Skeletal muscle tissue (tissue), 3 donors: ENCODE measurements at regions not wholly inside any gene's neighbourhood (a gene's known extent, or its start where the extent isn't known, plus 50 kb on each side); places are given as distances from the start of the nearest gene placed in this dataset.

ENCODE experiments used
- H3K27ac ChIP-seq: one replicate; pipeline ENCODE4 v1.7.0; 2013; ENCODE audit warnings: mild to moderate bottlenecking, low read depth, low read length, inconsistent platforms
- H3K27me3 ChIP-seq, 3 donors: one replicate each; pipeline ENCODE4 v1.7.0; 2013; ENCODE audit warnings: low read length in 3 of 3; ENCODE audit not compliant: control insufficient read depth in 3 of 3, insufficient read depth in 3 of 3
- H3K36me3 ChIP-seq, 3 donors: one replicate each; pipeline ENCODE4 v1.7.0; 2013; ENCODE audit warnings: low read length in 3 of 3; ENCODE audit not compliant: control insufficient read depth in 3 of 3, insufficient read depth in 3 of 3
- H3K4me1 ChIP-seq, 3 donors: one replicate each; pipeline ENCODE4 v1.7.0; 2013; ENCODE audit warnings: low read length in 3 of 3, mild to moderate bottlenecking in 3 of 3; ENCODE audit not compliant: control insufficient read depth in 3 of 3, insufficient read depth in 3 of 3
- H3K4me3 ChIP-seq, 3 donors: one replicate each; pipeline ENCODE4 v1.7.0; 2013; ENCODE audit warnings: low read length in 3 of 3
- H3K9ac ChIP-seq, 3 donors: one replicate each; pipeline ENCODE4 v1.7.0; 2013; ENCODE audit warnings: low read length in 3 of 3, mild to moderate bottlenecking in 3 of 3, moderate library complexity in 2 of 3, low read depth in 1 of 3
- H3K9me3 ChIP-seq, 3 donors: one replicate each; pipeline ENCODE4 v1.7.0; 2013; ENCODE audit warnings: low read length in 3 of 3; ENCODE audit not compliant: control insufficient read depth in 3 of 3
- donor health status: Osteomylitis.

GRCh38 chr2:64845273-64845905 lies 143.8 kb upstream of the SLC1A4 start:
- Histone ChIP-seq H3K4me3 (no peak overlapping the region), H3K9ac (no peak overlapping the region), H3K27me3 (no peaks in the 10 kb centered on the region), H3K36me3 (no peaks in the 10 kb centered on the region), H3K4me1 (peaks cover 2 to 8% (median 5%) of the 10 kb centered on the region in 3 donors), H3K9me3 (no peaks in the 10 kb centered on the region), H3K27ac (no peak overlapping the region)

GRCh38 chr2:64846177-64846576 lies 143.0 kb upstream of the SLC1A4 start:
- Histone ChIP-seq H3K4me3 (no peak overlapping the region), H3K9ac (no peak overlapping the region), H3K9me3 (no peaks in the 10 kb centered on the region), H3K27ac (no peak overlapping the region), H3K27me3 (no peaks in the 10 kb centered on the region), H3K36me3 (no peaks in the 10 kb centered on the region), H3K4me1 (peaks cover 0 to 2% (median under 1%) of the 10 kb centered on the region in 3 donors)

GRCh38 chr2:64847930-64848329 lies 141.3 kb upstream of the SLC1A4 start:
- H3K36me3 ChIP-seq: no peaks in the 10 kb centered on the region

GRCh38 chr2:64848363-64848762 lies 140.8 kb upstream of the SLC1A4 start:
- H3K4me3 ChIP-seq: no peak overlapping the region
- H3K4me1 ChIP-seq: no peaks in the 10 kb centered on the region
- no peaks in the 10 kb centered on the region for H3K36me3 ChIP-seq
- H3K27ac ChIP-seq: no peak overlapping the region
- H3K27me3 ChIP-seq: no peaks in the 10 kb centered on the region
- no peak overlapping the region for H3K9ac ChIP-seq
- no peaks in the 10 kb centered on the region for H3K9me3 ChIP-seq

More at GRCh38 chr2:64847930-64848329, 141.3 kb upstream of the SLC1A4 start:
- no peaks in the 10 kb centered on the region for H3K9me3 ChIP-seq
- H3K4me1 ChIP-seq: no peaks in the 10 kb centered on the region
- H3K9ac ChIP-seq: no peak overlapping the region
- no peak overlapping the region for H3K4me3 ChIP-seq
- no peaks in the 10 kb centered on the region for H3K27me3 ChIP-seq
- H3K27ac ChIP-seq: no peak overlapping the region

- Histone ChIP-seq H3K9me3 (no peaks in the 10 kb centered on the region), H3K27me3 (no peaks in the 10 kb centered on the region), H3K4me3 (no peak overlapping the region), H3K9ac (no peak overlapping the region), H3K36me3 (no peaks in the 10 kb centered on the region), H3K27ac (no peak overlapping the region), H3K4me1 (no peaks in the 10 kb centered on the region)
These were observed 140.3 kb upstream of the SLC1A4 start for GRCh38 chr2:64848945-64849344.

GRCh38 chr2:64850642-64851041 lies 138.6 kb upstream of the SLC1A4 start:
- Histone ChIP-seq H3K36me3 (no peaks in the 10 kb centered on the region), H3K27ac (no peak overlapping the region), H3K4me3 (no peak overlapping the region), H3K27me3 (no peaks in the 10 kb centered on the region), H3K9ac (no peak overlapping the region), H3K9me3 (no peaks in the 10 kb centered on the region), H3K4me1 (peaks cover 6 to 8% (median 7%) of the 10 kb centered on the region in 3 donors)

GRCh38 chr2:64852771-64853241 lies 136.4 kb upstream of the SLC1A4 start:
- Histone ChIP-seq H3K9me3 (no peaks in the 10 kb centered on the region), H3K4me1 (peaks cover 12 to 13% (median 13%) of the 10 kb centered on the region in 3 donors), H3K27me3 (no peaks in the 10 kb centered on the region), H3K27ac (peak overlapping the region; percentile 19), H3K4me3 (no peak overlapping the region), H3K9ac (no peak overlapping the region), H3K36me3 (no peaks in the 10 kb centered on the region)

GRCh38 chr2:64853306-64853705 lies 135.9 kb upstream of the SLC1A4 start:
- H3K9ac ChIP-seq: no peak overlapping the region
- H3K27me3 ChIP-seq: no peaks in the 10 kb centered on the region
- H3K9me3 ChIP-seq: no peaks in the 10 kb centered on the region
- H3K27ac ChIP-seq: peak overlapping the region; percentile 61
- peaks cover 17 to 18% (median 18%) of the 10 kb centered on the region in 3 donors for H3K4me1 ChIP-seq
- H3K4me3 ChIP-seq: no peak overlapping the region
- no peaks in the 10 kb centered on the region for H3K36me3 ChIP-seq

- Histone ChIP-seq H3K4me1 (peaks cover 23 to 24% (median 24%) of the 10 kb centered on the region in 3 donors), H3K9me3 (no peaks in the 10 kb centered on the region), H3K27ac (no peak overlapping the region), H3K9ac (no peak overlapping the region), H3K27me3 (no peaks in the 10 kb centered on the region), H3K36me3 (no peaks in the 10 kb centered on the region), H3K4me3 (no peak overlapping the region)
These were observed 135.3 kb upstream of the SLC1A4 start for GRCh38 chr2:64853894-64854293.

GRCh38 chr2:64854773-64855237 lies 134.4 kb upstream of the SLC1A4 start:
- H3K4me3 ChIP-seq: peak overlapping the region in 2 of 3 donors; percentile 20 to 24
- H3K27ac ChIP-seq: peak overlapping the region; percentile 11
- no peaks in the 10 kb centered on the region for H3K9me3 ChIP-seq
- no peak overlapping the region for H3K9ac ChIP-seq
- H3K27me3 ChIP-seq: no peaks in the 10 kb centered on the region
- H3K4me1 ChIP-seq: peaks cover 31 to 32% (median 31%) of the 10 kb centered on the region in 3 donors
- no peaks in the 10 kb centered on the region for H3K36me3 ChIP-seq
